ENCODE measurements at regions not wholly inside any gene's neighbourhood (a gene's known extent, or its start where the extent isn't known, plus 50 kb on each side); places are given as distances from the start of the nearest gene placed in this dataset.

DNA sequence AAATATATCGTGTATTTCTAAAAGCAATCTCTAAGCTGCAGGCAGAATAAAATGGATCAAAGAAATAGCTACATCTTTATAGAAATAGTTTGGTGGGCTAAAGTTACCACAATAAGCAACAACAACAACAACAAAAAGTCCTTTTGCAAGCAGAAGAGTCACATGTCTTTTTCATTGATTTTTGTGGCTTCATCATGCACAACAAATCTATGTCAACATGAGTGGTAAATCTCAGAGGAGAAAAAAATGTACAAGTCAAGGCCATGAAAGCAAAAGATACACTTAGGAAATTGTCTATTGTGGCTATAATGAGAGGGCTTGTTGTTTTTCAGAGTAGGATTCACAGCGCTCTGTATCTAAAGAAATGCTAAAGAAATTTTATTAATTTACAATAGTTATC lies 269.7 kb downstream of the GRB14 start:
- TF ChIP-seq, protein P1, sequence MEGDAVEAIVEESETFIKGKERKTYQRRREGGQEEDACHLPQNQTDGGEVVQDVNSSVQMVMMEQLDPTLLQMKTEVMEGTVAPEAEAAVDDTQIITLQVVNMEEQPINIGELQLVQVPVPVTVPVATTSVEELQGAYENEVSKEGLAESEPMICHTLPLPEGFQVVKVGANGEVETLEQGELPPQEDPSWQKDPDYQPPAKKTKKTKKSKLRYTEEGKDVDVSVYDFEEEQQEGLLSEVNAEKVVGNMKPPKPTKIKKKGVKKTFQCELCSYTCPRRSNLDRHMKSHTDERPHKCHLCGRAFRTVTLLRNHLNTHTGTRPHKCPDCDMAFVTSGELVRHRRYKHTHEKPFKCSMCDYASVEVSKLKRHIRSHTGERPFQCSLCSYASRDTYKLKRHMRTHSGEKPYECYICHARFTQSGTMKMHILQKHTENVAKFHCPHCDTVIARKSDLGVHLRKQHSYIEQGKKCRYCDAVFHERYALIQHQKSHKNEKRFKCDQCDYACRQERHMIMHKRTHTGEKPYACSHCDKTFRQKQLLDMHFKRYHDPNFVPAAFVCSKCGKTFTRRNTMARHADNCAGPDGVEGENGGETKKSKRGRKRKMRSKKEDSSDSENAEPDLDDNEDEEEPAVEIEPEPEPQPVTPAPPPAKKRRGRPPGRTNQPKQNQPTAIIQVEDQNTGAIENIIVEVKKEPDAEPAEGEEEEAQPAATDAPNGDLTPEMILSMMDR (IDR thresholded peaks at IDR 0.05) = no peak
- no peak for TF ChIP-seq POLR2A (IDR thresholded peaks at IDR 0.05)
- no peak for TF ChIP-seq POLR2AphosphoS5 (IDR thresholded peaks at IDR 0.05)
